ENCODE measurements at regions not wholly inside any gene's neighbourhood (a gene's known extent, or its start where the extent isn't known, plus 50 kb on each side); places are given as distances from the start of the nearest gene placed in this dataset.

DNA sequence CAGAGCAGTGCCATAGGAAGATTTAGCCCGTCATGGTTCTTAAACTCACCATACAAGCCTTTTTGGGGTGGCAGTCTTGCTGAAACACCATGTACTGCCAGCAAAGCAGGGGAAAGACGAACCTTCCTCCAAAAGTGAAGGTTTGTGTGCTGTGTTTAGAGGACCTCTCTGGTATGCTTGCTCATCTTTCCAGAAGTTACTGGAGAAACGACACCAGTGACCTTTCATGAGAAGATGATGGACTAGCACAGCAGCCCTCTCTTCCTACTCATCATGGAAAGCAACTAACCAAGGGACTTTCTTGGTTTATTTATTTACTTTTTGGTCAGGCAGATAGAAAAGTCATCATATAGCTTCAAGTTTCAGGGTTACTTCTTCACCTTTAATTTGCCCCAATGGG lies 247.4 kb downstream of the PTEN start:
- DNase-seq (ENCODE audit: low spot score), result no peak

DNA sequence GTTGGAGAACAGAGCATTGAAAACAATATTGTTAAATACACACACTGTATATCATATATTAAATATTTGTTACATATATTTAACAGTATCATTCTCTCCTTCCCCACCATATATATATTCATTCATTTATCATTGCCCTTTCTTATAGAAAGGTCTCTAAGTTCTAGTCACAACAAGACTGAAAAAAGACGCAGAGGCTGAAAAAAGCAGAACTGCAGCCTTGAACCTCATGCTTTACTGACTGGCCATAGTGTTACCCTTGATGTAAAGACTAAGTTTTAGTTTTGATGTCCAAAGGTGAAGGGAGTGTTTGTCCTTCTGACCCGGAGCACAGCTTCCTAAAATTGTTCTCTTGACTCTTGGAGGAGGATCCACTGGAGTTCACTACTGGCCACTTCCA lies 247.9 kb downstream of the PTEN start:
- DNase-seq (ENCODE audit: low spot score), result no peak

DNA sequence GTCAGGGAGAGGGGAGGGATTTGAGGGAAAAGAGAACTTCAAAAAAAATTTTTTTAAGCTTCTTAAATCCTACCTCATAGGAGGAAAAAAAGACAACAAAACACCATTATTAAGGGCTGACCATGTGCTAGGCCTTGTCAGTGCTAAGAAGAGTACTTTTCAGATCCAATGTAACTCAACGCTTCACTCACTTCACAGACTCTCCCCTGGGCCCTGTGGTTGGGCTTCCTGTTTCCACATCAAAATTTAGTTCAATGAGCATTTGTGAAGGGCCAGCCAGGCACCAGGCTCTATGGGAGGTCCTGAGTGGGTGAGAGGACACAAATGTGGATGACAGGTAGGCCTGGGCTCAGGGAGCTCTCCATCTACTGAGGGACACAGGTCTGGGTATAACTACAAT lies 249.8 kb downstream of the PTEN start:
- DNase-seq (ENCODE audit: low spot score), result no peak

DNA sequence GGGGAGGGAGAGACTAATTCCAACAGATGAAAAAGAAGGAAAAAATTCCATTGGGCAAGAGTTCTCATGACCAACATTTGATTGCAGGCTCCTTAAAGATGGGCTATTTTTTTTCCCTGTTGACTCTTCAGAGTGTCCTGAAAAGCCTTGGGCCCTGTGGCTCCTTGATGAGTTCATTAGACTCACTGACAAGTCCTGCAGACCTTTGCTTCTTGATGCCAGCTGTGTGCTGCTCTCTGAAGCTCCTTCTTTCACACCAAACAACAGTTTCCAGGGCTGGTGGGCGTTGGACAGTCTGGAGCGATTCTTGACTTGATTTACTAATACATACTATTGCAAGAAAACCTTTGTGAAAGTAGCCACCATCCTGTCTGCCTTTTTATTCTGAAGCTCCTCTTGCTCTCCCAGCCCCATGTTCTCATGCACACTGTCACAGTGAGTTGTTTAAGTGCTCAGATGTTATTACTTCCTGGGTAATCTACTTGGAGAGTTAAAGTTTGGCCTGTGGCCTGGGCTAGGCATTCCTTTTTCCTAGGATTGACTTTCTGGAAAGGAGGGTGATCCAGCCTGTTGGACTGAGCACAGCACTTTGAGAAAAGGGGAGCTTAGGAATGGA lies 250.3 kb downstream of the PTEN start:
- no peak for DNase-seq (ENCODE audit: low spot score)

DNA sequence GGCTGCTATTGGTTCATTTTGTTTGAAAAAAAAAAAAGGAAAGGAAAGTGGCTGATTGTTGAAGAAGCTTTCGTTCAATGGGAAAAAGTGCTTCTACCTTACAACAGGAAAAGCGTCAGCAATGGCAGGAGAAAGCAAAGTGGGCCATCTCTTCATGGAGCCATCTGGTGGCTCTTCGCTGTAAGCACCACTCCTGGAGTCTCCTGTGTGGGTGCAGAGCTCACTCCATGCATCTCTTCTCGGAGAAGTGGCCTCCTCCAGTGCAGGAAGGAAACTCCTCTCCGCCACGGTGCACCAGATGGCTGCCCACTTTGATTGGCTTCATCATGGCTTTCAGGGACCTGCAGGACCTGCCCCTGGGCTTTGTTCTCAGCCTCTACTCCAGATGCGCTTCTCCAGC lies 250.9 kb downstream of the PTEN start:
- DNase-seq (ENCODE audit: low spot score), result peak; percentile 70

DNA sequence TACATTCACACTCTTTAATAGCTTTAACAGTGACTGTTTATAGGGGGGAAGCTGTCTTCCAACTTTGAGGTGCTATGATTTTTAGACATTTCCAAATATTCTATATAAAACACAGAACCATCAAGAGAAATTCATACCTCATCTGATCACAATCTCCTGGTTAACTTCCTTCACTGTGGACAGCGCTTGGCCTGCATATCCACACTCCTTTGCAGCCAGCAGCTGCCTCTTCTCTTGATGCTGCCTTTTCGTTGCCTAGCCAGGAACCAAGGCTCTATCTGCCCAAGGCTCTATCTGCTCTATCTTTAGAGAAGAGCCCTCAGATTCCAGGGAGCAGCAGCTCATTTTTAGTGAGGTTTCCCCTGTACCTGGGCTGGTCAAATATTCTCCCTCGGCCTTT lies 252.0 kb downstream of the PTEN start:
- DNase-seq (ENCODE audit: low spot score), result no peak

DNA sequence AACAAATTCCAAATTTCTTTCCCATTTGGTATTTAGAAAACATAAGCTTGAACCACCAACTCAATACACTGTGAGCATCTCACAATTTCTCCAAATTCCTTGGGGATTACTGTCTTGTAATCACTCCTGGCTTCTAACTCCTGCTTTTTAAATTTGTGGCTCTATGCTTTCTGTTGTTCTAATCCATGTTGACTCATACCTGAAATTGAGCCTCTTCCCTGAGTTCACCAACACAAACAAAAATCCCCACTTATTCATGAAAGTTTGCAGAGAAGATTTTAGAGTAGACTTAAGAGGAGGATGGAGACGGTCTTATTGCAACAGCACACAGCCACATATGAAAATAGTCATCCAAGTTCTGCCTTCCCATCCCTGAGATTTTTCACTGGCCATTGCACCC lies 252.5 kb downstream of the PTEN start:
- DNase-seq (ENCODE audit: low spot score), result no peak

DNA sequence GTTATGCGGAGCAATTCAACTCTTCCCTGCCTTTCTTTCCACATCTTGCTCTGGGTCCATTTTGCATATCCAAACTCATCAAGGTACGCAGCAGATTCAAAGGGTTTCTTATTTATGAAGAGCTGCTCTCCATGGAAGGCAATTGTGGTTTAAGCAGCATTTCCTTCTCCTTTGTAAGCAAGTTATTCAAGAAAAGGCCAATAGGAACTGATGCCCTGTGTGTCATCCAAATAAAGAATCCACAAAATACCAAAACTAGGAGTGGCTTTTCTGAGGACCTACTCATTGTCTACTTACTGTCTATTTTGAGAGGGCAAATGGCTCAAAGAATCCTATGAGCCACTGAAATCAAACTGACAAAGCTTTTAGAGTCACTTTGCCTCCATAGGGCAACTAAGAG lies 253.1 kb downstream of the PTEN start:
- no peak for DNase-seq (ENCODE audit: low spot score)

DNA sequence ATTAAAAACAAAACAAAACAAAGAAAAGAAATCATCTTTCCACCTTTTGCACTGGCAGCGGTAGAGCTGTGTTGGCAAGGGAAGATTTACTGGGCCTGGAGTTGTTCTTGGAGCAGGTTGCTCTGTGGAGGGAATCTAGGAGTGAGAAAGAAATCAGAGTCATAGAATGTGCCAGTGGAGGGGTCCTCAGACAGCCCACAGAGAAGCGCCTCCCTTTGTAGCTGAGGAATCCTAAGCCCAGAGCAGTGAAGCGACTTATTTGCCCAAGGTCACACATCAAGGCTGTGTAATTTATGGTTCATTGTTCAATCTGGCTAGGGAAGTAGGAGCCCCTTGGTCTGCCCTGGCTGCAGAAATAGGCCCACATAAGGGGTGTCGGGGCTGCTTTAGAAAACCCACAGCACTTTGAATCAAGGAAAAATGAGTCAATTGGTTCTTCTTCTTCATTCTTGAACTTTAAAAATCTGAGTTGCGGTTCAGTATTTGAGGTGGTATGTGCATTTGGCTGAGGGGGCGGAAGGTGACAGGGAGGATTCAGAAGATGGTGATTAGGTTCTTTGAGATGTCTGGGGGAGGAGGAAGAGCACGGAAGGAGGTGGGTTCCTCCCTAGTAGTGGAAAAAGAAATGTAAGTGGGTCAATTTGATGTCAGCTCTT lies 253.7 kb downstream of the PTEN start:
- no peak for DNase-seq (ENCODE audit: low spot score)

DNA sequence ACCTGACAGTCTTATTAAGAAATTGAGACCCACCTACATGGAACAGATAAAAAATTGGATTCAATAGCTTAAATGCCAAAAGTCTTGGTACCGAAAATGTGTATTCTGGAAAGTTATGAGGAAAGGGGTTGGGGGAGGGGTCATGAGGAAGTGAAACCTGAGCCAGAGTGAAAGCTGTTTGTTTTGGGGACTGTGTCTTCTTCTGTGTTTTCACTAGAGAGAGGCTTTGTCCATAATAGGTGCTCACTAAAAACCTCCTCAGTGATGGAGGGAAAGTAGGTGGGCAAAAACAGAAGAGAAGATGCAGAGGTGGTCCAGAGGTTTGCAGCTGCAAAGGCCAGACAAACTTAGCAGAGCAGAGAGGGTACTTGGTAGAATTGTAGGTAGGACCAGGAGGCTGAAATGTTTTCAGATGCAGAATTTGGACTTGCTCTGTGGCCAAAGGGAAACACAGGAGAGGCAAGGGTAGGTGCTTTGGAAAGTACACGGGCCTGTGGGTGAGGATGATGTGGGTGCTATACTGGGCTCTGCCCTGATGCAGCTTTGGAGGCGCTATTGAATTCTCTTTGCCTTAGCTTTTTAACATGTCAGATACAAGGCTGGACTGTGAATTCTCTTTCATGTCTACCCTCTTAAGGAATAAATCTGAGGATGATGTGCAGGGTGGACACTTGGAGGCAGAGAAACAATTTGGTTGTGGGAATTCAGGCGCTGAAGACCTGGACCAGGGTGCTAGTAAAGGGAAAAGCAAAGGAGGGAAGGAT lies 254.6 kb downstream of the PTEN start:
- peak; percentile 19 for DNase-seq (ENCODE audit: low spot score)

DNA sequence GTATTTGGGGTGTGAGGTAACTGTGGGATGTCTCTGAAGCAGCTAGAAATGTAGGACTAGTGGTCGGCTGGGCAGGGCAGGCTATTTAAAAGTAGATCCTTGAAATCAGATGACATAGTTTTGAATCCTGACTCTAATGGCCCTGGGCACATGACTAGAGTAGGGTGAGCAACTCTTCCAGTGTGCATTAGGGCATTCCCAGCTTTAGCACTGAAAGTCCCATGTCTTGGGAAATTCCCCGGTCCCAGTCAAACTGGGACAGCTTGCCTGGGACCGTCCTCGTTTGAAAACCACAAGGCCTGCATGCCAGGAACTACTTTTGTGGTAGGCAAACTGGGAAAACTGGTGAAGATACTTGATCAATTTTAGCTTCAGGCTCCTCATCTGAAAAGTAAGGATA lies 255.3 kb downstream of the PTEN start:
- DNase-seq (ENCODE audit: low spot score), result no peak

DNA sequence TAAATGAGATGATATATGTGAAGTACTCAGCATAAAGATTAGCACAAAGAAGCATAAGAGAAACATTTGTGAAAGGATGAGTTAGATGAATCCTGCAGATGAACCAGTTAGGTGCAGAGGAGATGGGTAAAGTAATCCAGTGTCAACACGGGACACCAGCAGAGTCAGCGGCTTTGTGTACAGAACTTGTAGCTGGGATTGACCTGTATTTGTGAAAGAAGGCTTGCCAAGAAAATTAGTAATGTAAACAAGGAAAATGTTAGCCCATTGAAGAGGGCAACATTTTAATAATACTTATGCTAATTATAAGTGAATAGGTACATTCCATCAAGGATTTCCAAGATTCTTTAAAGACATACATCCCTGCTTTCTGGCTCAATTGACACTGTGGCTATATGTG lies 255.7 kb downstream of the PTEN start:
- DNase-seq (ENCODE audit: low spot score), result no peak

DNA sequence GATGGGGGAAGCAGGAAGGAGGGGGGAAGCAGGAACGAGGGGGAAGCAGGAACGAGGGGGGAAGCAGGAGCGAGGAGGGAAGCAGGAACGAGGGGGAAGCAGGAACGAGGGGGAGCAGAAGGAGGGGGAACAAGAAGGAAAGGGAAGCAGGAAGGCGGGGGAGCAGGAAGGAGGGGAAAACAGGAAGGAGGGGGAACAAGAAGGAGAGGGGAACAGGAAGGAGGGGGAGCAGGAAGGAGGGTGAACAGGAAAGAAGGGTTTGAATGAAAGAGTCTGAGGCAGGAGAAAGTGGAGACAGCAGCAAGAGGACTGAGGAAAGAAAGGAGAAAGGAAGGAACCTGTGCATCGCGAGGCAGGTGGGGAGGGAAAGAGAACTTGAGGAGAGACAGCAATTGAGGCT lies 256.6 kb downstream of the PTEN start:
- no peak for DNase-seq (ENCODE audit: low spot score)

DNA sequence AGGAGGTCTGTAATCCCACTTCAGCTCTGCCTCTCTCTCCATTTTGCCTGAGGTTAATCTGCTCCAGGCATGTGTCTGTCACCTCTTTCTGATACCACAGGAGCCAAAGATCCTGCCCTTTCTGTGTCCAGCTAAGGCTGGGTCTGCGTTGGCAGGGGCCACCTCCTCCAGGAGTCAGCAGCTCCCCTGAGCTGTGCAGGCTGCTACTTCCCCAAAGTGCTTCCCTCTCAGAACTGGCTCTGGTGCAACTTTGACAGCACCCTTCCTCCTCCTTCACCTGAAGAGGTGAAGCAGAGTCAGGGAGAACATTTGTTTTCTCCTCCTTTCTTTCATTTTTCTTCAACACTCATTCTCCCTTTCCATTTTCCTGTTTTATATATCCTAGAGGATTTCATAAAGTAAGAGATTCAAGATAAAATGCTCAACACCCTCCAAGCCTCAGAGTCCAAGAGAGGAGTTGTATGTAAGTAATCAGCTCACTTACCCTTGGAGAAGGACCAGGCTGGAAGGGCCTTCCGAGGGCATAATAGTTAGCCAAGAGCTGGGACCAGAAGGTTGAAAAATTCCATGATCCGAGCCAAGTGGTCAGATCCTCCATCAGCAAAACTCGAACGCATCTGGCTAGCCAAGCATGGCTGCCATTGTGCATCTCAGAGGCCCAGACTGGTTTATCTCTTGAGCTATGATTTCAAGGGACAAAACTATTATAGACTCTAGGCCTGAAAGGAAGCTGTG lies 257.3 kb downstream of the PTEN start:
- DNase-seq (ENCODE audit: low spot score), result no peak

DNA sequence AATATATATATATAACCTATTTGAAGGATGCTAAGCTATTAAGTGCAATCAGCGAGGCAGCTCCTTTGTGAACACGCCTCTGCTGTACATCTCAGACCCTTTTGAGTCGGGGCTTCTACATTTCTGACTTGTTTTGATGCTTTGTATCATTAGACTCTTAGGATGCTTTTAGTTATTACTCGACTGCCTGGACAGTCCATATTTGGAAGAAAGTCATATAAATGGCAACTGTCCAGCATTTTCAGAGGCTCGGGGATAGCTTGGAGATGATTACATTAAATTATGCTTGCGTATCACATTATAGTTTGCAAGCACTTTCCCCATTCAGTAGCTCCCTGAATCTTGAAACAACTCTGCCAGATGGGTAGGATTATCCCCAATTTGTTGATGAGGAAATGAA lies 257.9 kb downstream of the PTEN start:
- DNase-seq (ENCODE audit: low spot score), result no peak

DNA sequence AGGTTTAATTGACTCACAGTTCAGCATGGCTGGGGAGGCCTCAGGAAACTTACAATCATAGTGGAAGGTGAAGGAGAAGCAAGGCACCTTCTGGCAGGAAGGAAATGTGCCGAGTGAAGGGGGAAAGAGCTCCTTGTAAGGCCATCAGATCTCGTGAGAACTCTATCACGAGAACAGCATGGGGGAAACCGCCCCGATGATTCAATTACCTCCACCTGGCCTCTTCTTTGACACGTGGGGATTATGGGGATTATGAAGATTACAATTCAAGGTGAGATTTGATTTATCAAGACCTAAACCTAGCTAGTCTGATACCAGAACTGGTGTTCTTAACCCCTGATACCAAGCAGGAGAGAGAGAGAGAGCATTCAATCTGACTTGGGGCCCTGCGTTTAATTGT lies 258.7 kb downstream of the PTEN start:
- DNase-seq (ENCODE audit: low spot score), result no peak

DNA sequence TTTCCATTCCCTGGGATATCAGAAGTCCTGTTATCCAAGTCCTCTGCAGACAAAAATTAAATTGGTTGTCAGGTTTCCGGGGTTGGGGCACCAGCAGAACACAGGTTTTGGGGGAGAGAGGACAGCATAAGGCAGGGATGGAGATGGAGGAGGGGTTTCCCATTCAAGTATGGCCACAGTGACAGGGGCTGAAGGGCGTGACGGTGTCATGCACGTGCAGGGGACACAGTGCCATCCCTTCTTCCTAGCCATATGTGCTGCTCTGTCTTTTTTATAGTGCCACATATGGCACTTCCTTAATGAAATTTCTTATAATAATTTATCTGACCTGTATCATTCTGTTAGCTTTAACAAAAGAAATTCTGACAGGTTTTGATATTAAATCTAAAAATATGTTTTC lies 259.2 kb downstream of the PTEN start:
- no peak for DNase-seq (ENCODE audit: low spot score)

DNA sequence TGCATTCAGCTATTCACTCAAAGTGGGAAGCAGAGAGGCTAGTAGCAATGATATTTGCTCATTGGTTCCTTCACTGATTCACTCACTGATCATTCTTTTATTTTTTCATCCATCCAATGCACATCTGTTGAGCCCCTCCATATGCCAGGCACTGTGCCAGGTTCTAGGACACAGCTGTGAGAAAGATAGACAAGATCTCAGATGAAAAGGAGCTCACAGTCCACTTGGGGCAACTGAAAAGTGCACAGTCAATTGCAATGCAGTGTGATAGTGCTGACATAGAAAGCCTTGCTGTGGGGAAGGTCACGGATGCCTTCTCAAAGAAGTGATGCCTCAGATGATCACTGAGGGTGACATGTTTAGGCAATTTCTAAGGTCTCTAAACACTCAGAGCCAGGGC lies 262.3 kb downstream of the PTEN start:
- DNase-seq (ENCODE audit: low spot score), result no peak

DNA sequence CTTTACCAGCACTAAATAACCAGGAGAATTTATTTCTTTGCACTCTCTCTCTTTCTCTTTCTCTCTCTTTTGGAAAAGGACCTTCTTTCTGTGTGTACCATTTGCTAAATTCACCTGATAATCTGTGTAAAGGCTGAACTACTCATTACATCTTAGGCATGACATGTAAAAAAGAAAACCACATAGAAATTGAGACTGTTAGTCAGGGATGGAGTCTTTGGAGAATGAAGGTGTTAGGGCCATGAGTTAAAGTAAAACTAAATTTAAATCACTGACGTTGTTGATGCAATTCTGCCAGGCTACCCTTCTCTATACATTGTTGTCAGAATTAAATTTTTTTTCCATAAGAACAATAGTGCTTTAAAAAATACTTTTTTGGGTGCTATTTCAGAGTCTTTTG lies 263.3 kb downstream of the PTEN start:
- DNase-seq (ENCODE audit: low spot score), result no peak

DNA sequence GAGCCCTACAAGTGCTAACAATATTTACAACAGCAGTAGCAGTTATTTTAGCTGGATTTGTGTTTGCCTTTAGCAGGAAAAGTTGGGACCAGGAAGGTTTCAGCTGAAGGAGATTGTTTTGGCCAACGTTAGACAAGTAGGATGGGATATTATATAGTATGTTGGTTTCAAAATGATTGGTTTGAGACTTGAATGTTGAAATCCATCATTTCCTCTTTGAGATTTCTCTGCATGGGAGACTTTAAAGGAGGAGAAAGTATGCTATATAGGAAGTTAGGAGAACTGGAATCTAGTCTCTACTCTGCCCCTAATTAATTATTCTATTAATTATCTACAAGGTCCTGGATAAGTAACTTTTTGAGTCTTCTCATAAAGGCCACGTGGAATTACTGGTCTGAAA lies 263.8 kb downstream of the PTEN start:
- DNase-seq (ENCODE audit: low spot score), result no peak

DNA sequence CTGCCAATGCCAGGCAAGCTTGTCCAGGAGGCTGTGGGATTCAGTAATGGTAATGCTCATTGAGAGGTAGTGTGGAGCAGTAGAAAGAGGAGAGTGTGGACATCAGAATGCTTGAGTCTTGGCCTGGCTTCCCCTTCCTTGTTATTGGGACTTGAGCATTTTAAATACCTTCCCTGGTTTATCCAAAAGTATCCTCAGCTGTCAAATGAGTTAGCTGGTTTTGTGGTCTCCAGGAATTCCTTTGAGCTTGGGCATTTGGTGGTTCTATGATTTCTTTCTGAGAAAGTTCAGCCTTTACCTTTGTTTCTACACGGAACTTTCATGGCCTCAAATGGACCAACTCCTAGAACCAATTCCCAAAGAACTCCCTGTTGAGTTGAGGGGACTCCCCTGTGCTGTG lies 264.3 kb downstream of the PTEN start:
- DNase-seq (ENCODE audit: low spot score), result no peak

DNA sequence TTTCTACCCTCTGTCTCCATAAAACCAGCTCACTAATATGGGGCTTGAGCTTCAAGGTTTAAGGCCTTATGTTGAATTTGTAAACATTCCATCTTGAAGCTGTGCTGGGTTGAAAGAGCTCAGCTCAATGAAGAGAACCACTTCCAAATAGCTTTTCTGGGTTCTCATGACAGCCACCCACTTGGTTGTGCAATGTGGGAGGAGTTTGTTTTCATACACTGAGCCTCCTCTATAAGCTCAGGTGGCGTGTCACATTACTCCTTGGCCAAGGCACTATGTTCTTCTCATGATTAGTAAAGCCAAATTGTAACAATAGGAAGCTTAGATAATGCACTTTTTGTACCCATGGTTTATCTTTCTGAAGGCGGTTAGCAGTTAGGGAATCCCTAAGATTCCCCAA lies 265.6 kb downstream of the PTEN start:
- no peak for DNase-seq (ENCODE audit: low spot score)

DNA sequence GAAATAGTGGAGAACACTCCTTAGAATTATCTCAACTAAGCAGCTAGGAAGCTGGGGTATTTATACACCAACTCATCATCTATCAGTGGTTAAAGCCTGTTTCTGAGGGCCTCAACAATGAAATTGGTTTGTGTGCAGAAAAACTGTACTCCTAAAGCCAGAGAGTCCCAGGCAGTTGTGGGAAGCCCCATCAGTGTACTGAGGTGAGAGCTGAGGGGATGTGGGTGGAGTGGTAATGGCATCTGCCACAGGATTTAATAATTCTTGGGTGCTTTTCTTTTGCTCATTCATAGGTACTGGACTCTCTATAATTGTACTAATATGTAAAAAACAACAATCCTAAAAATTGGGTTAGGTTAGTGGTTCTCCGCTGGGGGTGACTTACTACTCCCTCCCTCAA lies 267.5 kb downstream of the PTEN start:
- DNase-seq (ENCODE audit: low spot score), result no peak
